ENCODE measurements at regions not wholly inside any gene's neighbourhood (a gene's known extent, or its start where the extent isn't known, plus 50 kb on each side); places are given as distances from the start of the nearest gene placed in this dataset.

GRCh38 chr15:46525984-46526725 lies 891.3 kb downstream of the SQOR start:
- Histone ChIP-seq H3K27ac (ENCODE audit: low read length) (no peak overlapping the region), H3K4me2 (ENCODE audit: low read depth, low read length) (no peak overlapping the region), H3K79me2 (ENCODE audit: low read length) (no peaks in the 10 kb centered on the region), H2AFZ (ENCODE audit: low read length) (no peak overlapping the region), H3K9me3 (replicated peaks; ENCODE audit: insufficient read depth, low read length) (no peaks in the 10 kb centered on the region), H3F3A (ENCODE audit: insufficient read depth, low read length) (no peaks in the 10 kb centered on the region), H3K36me3 (replicated peaks; ENCODE audit: insufficient read depth, low read length) (no peaks in the 10 kb centered on the region), H3K9me2 (replicated peaks; ENCODE audit: insufficient read depth, low read length) (no peaks in the 10 kb centered on the region), H3K9ac (ENCODE audit: low read length) (no peak overlapping the region), H3K4me1 (ENCODE audit: low read length) (no peaks in the 10 kb centered on the region), H3K27me3 (replicated peaks; ENCODE audit: insufficient read depth, low read length) (no peaks in the 10 kb centered on the region), H4K20me1 (ENCODE audit: insufficient read depth, low read length) (no peaks in the 10 kb centered on the region), H3K4me3 (ENCODE audit: low read length) (no peak overlapping the region)
- no peak for DNase-seq
- TF ChIP-seq EZH2phosphoT487 (IDR thresholded peaks at IDR 0.05; ENCODE audit: low read length) (no peak), CTCF (IDR thresholded peaks at IDR 0.05; ENCODE audit: low read length) (no peak), EZH2 (optimal IDR thresholded peaks at IDR 0.05; ENCODE audit: low read depth, low read length) (no peak)

DNA sequence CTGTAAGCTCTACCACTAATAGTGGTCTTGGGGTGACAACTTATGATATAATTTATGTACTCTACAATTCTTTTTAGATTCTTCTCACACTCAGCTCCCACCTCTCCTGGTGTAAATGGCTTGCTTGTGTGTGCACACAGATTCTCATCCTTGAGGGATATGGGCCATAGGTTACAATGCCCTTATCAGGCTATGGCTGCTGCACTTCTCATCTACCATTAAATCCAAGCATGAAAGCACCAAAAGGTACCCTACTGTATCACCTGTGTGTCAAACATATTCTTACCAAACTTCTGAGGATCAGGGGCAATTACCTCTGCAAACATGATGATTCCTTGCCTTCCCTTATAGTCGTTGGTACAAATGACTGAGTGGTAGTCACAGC lies 891.9 kb downstream of the SQOR start:
- Histone ChIP-seq H3K27me3 (replicated peaks; ENCODE audit: insufficient read depth, low read length) (no peaks in the 10 kb centered on the region), H3K27ac (ENCODE audit: low read length) (no peak overlapping the region), H3F3A (ENCODE audit: insufficient read depth, low read length) (no peaks in the 10 kb centered on the region)

DNA sequence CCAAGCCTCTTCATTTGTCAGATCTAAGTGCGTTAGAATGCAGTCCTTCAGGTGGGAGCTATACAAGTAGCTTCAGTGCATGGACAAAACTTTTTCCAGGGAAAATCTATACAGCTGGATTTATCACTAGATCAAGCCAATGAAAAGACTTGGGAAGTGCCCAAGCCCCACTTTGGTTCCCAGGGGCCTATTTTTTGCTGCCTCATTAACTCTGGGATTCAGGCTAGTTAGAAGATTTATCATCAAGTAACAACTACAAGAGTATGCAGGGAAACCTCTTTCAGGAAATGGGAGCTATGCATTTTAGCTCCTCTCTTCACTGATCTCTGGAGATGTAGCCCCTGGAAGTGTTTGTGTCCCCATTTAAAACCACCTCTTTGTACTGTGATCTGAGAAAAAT lies 908.8 kb downstream of the SQOR start:
- Histone ChIP-seq H3K9me3 (replicated peaks; ENCODE audit: insufficient read depth, low read length) (no peaks in the 10 kb centered on the region), H3F3A (ENCODE audit: insufficient read depth, low read length) (no peaks in the 10 kb centered on the region), H3K79me2 (ENCODE audit: low read length) (no peaks in the 10 kb centered on the region), H3K9me2 (replicated peaks; ENCODE audit: insufficient read depth, low read length) (no peaks in the 10 kb centered on the region), H3K4me2 (ENCODE audit: low read depth, low read length) (no peak overlapping the region), H3K4me1 (ENCODE audit: low read length) (no peaks in the 10 kb centered on the region), H3K27me3 (replicated peaks; ENCODE audit: insufficient read depth, low read length) (no peaks in the 10 kb centered on the region), H3K27ac (ENCODE audit: low read length) (no peak overlapping the region), H4K20me1 (ENCODE audit: insufficient read depth, low read length) (no peaks in the 10 kb centered on the region), H3K36me3 (replicated peaks; ENCODE audit: insufficient read depth, low read length) (no peaks in the 10 kb centered on the region), H3K4me3 (ENCODE audit: low read length) (no peak overlapping the region), H3K9ac (ENCODE audit: low read length) (no peak overlapping the region), H2AFZ (ENCODE audit: low read length) (no peak overlapping the region)
- DNase-seq: no peak
- no peak for TF ChIP-seq EZH2 (optimal IDR thresholded peaks at IDR 0.05; ENCODE audit: low read depth, low read length)
- no peak for TF ChIP-seq EZH2phosphoT487 (IDR thresholded peaks at IDR 0.05; ENCODE audit: low read length)
- no peak for TF ChIP-seq CTCF (IDR thresholded peaks at IDR 0.05; ENCODE audit: low read length)

More for the DNA sequence above, 891.9 kb downstream of the SQOR start:
- no peaks in the 10 kb centered on the region for H4K20me1 ChIP-seq (ENCODE audit: insufficient read depth, low read length)
- H2AFZ ChIP-seq (ENCODE audit: low read length): no peak overlapping the region
- H3K9ac ChIP-seq (ENCODE audit: low read length): no peak overlapping the region
- no peak for TF ChIP-seq CTCF (IDR thresholded peaks at IDR 0.05; ENCODE audit: low read length)
- no peak for TF ChIP-seq EZH2 (optimal IDR thresholded peaks at IDR 0.05; ENCODE audit: low read depth, low read length)
- no peak for TF ChIP-seq EZH2phosphoT487 (IDR thresholded peaks at IDR 0.05; ENCODE audit: low read length)
- no peak for DNase-seq
- H3K9me2 ChIP-seq (replicated peaks; ENCODE audit: insufficient read depth, low read length): no peaks in the 10 kb centered on the region
- no peak overlapping the region for H3K4me2 ChIP-seq (ENCODE audit: low read depth, low read length)
- no peaks in the 10 kb centered on the region for H3K9me3 ChIP-seq (replicated peaks; ENCODE audit: insufficient read depth, low read length)
- no peaks in the 10 kb centered on the region for H3K4me1 ChIP-seq (ENCODE audit: low read length)
- H3K4me3 ChIP-seq (ENCODE audit: low read length): no peak overlapping the region
- no peaks in the 10 kb centered on the region for H3K79me2 ChIP-seq (ENCODE audit: low read length)
- no peaks in the 10 kb centered on the region for H3K36me3 ChIP-seq (replicated peaks; ENCODE audit: insufficient read depth, low read length)

All from MM.1S (cell line).